ENCODE measurements at regions not wholly inside any gene's neighbourhood (a gene's known extent, or its start where the extent isn't known, plus 50 kb on each side); places are given as distances from the start of the nearest gene placed in this dataset.

DNA sequence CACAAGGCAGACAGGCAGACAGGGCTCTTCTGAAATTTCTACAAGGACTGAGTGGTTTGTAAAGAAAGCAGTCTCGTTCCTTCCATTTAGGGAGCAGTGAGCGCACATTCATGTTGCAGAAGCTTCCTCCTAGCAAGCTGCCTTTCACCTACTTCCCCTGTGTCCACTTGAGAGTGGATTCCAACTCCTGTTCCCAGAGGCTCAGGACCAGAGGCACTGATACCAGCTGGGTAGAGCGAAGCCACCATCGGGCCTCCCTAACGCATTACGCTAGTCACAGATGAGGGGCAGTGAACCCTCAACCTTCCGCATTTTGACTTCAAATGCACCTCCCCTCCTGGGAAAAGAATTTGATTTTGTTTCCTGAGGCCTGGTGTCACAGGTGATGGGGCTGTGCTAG is 215.8 kb downstream of the SIPA1L2 start:
- Mint-ChIP-seq H3K9me3 (peaks cover 4% of the 10 kb centered on the region), H3K4me1 (no peaks in the 10 kb centered on the region)
- DNase-seq: no peak

DNA sequence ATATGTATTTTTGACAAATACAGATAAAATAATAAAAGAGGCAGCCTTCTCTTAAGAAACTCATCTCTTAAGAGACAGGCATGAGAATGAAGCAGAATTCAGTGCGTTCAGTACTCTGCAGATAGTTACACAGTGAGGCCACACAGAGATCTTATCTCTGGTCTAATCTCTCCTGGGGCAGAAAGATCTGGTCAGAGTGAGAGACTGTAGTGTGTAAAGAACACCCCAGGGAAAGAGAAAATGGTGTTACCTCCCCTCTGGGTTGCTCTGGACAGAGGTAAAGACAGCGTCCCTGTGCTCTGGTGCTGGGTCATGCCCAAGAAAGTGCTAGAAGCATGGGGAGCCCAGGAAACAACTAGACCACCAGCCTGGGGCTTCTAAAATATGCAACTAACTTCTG is 216.3 kb downstream of the SIPA1L2 start:
- Mint-ChIP-seq H3K4me1 (no peaks in the 10 kb centered on the region), H3K9me3 (peaks cover 5% of the 10 kb centered on the region), H3K4me3 (no peak overlapping the region), H3K27ac (no peak overlapping the region), H3K27me3 (peaks cover 2% of the 10 kb centered on the region), H3K36me3 (no peaks in the 10 kb centered on the region)
- POLR2A ChIA-PET: no interaction called here
- no peak for ATAC-seq (ENCODE audit: low read depth)
- no peak for DNase-seq

More for the DNA sequence above, 215.8 kb downstream of the SIPA1L2 start:
- H3K36me3 Mint-ChIP-seq: no peaks in the 10 kb centered on the region
- no peak overlapping the region for H3K4me3 Mint-ChIP-seq
- POLR2A ChIA-PET: no interaction called here
- H3K27me3 Mint-ChIP-seq: peaks cover 2% of the 10 kb centered on the region
- no peak for ATAC-seq (ENCODE audit: low read depth)
- no peak overlapping the region for H3K27ac Mint-ChIP-seq

GRCh38 chr1:232409584-232409983 is 220.3 kb downstream of the SIPA1L2 start:
- DNase-seq: no peak
- H3K9me3 Mint-ChIP-seq: peaks cover 5% of the 10 kb centered on the region
- no peaks in the 10 kb centered on the region for H3K36me3 Mint-ChIP-seq
- H3K4me3 Mint-ChIP-seq: no peak overlapping the region
- peaks cover 2% of the 10 kb centered on the region for H3K27me3 Mint-ChIP-seq
- no peak for ATAC-seq (ENCODE audit: low read depth)
- no peak overlapping the region for H3K27ac Mint-ChIP-seq
- H3K4me1 Mint-ChIP-seq: no peaks in the 10 kb centered on the region
- POLR2A ChIA-PET: no interaction called here

GRCh38 chr1:232407120-232407519 is 222.8 kb downstream of the SIPA1L2 start:
- no peak for DNase-seq
- Mint-ChIP-seq H3K27me3 (peaks cover 2% of the 10 kb centered on the region), H3K4me1 (no peaks in the 10 kb centered on the region), H3K27ac (no peak overlapping the region), H3K9me3 (peaks cover 5% of the 10 kb centered on the region), H3K36me3 (no peaks in the 10 kb centered on the region), H3K4me3 (no peak overlapping the region)
- POLR2A ChIA-PET: no interaction called here
- ATAC-seq (ENCODE audit: low read depth): no peak

GRCh38 chr1:232405781-232406180 is 224.2 kb downstream of the SIPA1L2 start:
- Mint-ChIP-seq H3K27me3 (no peaks in the 10 kb centered on the region), H3K9me3 (peaks cover 5% of the 10 kb centered on the region), H3K4me3 (no peak overlapping the region), H3K4me1 (no peaks in the 10 kb centered on the region), H3K27ac (no peak overlapping the region), H3K36me3 (no peaks in the 10 kb centered on the region)
- POLR2A ChIA-PET: no interaction called here
- ATAC-seq (ENCODE audit: low read depth) (no peak), DNase-seq (no peak)

DNA sequence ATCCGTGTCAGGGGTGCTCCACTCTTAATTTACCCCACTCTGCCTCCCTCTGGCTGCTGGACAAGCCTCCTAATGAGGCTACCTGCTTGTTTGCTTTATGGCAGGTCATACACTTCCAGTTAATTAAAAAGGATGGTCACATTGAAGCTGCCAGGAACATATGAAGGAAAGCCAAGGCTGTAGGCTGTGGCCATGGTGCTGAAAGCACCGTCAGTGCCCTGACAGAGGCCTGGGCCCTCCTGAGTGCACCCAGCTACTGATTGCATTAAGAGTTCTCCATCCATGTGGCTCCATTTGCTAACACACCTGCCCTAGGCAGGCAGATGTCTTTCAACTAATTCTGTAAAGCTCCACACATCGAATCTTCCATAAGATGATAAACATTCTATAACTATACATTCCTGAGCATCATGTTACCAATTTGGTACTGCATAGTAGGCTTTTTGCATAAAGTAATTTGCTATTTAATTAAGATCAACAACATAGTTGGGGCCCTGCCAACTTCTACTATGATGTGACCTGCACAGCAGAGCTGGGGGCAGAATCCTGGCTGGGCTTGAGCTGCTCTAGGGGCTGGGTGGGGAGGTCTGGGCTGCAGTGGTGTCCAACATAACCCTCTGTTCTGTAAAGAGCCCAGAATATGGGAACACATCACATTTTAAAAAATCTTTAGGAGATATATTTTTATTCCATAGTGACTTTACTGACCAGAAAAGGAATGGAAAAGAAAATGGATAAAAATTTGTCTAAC is 224.8 kb downstream of the SIPA1L2 start:
- H3K4me3 Mint-ChIP-seq: no peak overlapping the region
- no peak for DNase-seq
- ATAC-seq (ENCODE audit: low read depth): no peak
- no peaks in the 10 kb centered on the region for H3K4me1 Mint-ChIP-seq
- H3K27ac Mint-ChIP-seq: no peak overlapping the region
- POLR2A ChIA-PET: no interaction called here
- no peaks in the 10 kb centered on the region for H3K27me3 Mint-ChIP-seq
- H3K9me3 Mint-ChIP-seq: peaks cover 5% of the 10 kb centered on the region
- H3K36me3 Mint-ChIP-seq: no peaks in the 10 kb centered on the region

- no peak for ATAC-seq (ENCODE audit: low read depth)
- POLR2A ChIA-PET: no interaction called here
- DNase-seq: no peak
- Mint-ChIP-seq H3K4me1 (no peaks in the 10 kb centered on the region), H3K9me3 (peaks cover 2% of the 10 kb centered on the region), H3K4me3 (no peak overlapping the region), H3K36me3 (no peaks in the 10 kb centered on the region), H3K27me3 (no peaks in the 10 kb centered on the region), H3K27ac (no peak overlapping the region)
These were observed 225.7 kb downstream of the SIPA1L2 start for GRCh38 chr1:232404227-232404626.

DNA sequence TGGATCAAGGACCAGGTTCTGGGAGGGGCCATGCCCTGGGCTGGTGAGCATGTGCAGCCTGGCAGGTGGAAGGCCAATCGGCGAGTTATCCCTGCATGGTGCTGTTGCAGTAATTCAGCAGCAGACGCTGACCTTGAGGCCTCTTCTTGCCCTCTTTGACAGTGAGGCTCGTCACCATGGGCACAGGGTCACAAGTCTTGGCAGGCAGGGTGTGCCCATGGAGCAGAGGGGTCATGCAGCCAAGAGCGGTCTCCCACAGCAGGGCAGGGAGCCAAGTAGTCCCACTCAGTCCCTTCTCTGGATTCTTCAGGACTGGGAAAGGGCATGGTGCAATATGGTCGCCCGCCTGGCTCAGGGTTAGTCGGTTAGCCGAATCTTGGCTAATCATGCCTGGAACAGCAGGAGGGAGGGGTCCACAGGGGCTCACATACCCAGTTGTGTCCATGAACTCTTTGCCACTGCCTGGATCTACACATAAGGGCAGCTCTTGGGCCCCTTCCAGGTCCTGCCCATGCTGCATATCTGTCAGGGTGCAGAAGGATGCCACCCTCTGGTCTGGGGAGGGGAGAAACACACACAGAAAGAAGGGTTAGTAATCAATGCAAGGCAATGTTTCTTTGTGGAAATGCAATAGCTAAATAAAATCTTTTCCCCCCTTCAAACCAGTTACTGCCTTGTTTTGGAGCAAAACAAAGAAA is 226.8 kb downstream of the SIPA1L2 start:
- POLR2A ChIA-PET: no interaction called here
- Mint-ChIP-seq H3K4me3 (no peak overlapping the region), H3K27ac (no peak overlapping the region), H3K36me3 (no peaks in the 10 kb centered on the region), H3K4me1 (no peaks in the 10 kb centered on the region), H3K27me3 (no peaks in the 10 kb centered on the region), H3K9me3 (no peaks in the 10 kb centered on the region)
- ATAC-seq (ENCODE audit: low read depth) (no peak), DNase-seq (no peak)

DNA sequence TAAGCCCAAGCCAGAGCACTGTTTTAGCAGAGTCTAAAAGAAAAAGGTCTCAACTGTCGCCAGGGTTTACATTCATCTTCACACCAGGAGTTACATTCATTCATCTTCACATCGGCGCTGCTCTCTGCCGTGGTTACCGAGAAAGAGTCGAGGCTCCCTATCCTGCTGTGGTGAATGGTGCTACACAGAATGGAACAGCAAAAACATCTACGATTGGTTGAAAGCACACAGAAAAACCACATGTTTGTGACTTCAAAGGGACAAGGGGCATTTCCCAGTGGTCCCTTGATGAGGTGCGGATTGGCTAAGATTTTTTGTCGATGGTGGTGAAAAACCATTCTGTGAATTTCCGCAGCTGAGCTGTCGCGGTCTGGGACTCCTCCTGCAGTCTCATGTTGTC is 231.1 kb downstream of the SIPA1L2 start:
- Mint-ChIP-seq H3K27ac (no peak overlapping the region), H3K4me3 (no peak overlapping the region), H3K4me1 (no peaks in the 10 kb centered on the region), H3K9me3 (no peaks in the 10 kb centered on the region), H3K36me3 (no peaks in the 10 kb centered on the region), H3K27me3 (peaks cover 3% of the 10 kb centered on the region)
- DNase-seq (no peak), ATAC-seq (ENCODE audit: low read depth) (no peak)
- POLR2A ChIA-PET: no interaction called here

DNA sequence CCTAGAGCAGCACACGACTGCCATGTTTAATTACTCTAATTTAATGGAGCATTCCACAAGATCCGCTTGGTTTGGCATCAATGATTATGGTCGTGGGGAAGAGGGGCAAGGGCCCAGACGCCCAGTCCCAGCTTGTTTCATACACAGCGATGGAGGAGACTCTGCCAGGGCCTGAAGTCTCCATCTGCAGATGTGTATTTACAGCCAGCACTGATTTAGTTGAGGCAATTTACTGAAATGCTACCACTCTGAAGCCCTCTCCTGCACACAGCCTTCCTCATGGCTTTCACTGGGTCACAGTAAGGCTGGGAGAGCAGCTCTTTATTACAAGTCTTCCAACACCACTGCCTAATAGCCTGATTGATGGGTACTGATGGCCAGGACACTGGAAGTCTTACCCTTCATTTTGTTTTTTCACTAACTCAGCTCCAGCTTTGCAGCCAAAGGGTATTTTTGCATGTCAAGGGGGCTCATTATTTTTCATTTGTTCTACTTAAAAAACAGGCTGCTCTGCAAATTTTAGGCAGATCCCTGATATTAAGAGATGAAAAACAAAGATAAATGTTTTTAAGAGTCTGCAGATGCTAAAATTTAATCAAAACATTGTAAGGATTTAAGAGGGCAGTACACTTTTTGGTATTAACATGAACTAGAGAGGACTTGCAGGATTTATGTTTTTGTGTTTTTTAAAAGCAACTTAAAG is 236.3 kb downstream of the SIPA1L2 start:
- Mint-ChIP-seq H3K9me3 (no peaks in the 10 kb centered on the region), H3K27me3 (peaks cover 7% of the 10 kb centered on the region), H3K36me3 (no peaks in the 10 kb centered on the region), H3K4me1 (no peaks in the 10 kb centered on the region), H3K27ac (no peak overlapping the region), H3K4me3 (no peak overlapping the region)
- POLR2A ChIA-PET: no interaction called here
- no peak for DNase-seq
- ATAC-seq (ENCODE audit: low read depth): no peak

GRCh38 chr1:232393010-232393409 is 236.9 kb downstream of the SIPA1L2 start:
- POLR2A ChIA-PET: no interaction called here
- DNase-seq: no peak
- Mint-ChIP-seq H3K9me3 (no peaks in the 10 kb centered on the region), H3K36me3 (no peaks in the 10 kb centered on the region), H3K4me1 (no peaks in the 10 kb centered on the region), H3K4me3 (no peak overlapping the region), H3K27me3 (peaks cover 7% of the 10 kb centered on the region), H3K27ac (no peak overlapping the region)
- ATAC-seq (ENCODE audit: low read depth): no peak

- ATAC-seq (ENCODE audit: low read depth) (no peak), DNase-seq (no peak)
- Mint-ChIP-seq H3K4me1 (no peaks in the 10 kb centered on the region), H3K27me3 (peaks cover 7% of the 10 kb centered on the region), H3K36me3 (no peaks in the 10 kb centered on the region), H3K27ac (no peak overlapping the region), H3K4me3 (no peak overlapping the region), H3K9me3 (no peaks in the 10 kb centered on the region)
- POLR2A ChIA-PET: no interaction called here
These were observed 239.3 kb downstream of the SIPA1L2 start for GRCh38 chr1:232390590-232390989.

- no peaks in the 10 kb centered on the region for H3K9me3 Mint-ChIP-seq
- H3K4me1 Mint-ChIP-seq: no peaks in the 10 kb centered on the region
- H3K4me3 Mint-ChIP-seq: no peak overlapping the region
- H3K36me3 Mint-ChIP-seq: no peaks in the 10 kb centered on the region
- DNase-seq: no peak
- POLR2A ChIA-PET: no interaction called here
- ATAC-seq (ENCODE audit: low read depth): no peak
- peaks cover 7% of the 10 kb centered on the region for H3K27me3 Mint-ChIP-seq
- H3K27ac Mint-ChIP-seq: no peak overlapping the region
These were observed 240.2 kb downstream of the SIPA1L2 start for GRCh38 chr1:232389744-232390143.

- POLR2A ChIA-PET: no interaction called here
- H3K27me3 Mint-ChIP-seq: peaks cover 3% of the 10 kb centered on the region
- no peak overlapping the region for H3K27ac Mint-ChIP-seq
- H3K4me3 Mint-ChIP-seq: no peak overlapping the region
- H3K36me3 Mint-ChIP-seq: no peaks in the 10 kb centered on the region
- DNase-seq (no peak), ATAC-seq (ENCODE audit: low read depth) (no peak)
- H3K9me3 Mint-ChIP-seq: no peaks in the 10 kb centered on the region
- H3K4me1 Mint-ChIP-seq: no peaks in the 10 kb centered on the region
These were observed 241.6 kb downstream of the SIPA1L2 start for GRCh38 chr1:232388363-232388762.

Measured in activated naive CD8-positive, alpha-beta T cell treated with anti-CD3 and anti-CD28 coated beads, Interleukin-2, amount 10 ng/mL, durations not matched to agents 7 days and 5 days (primary cell).